ENCODE measurements at regions not wholly inside any gene's neighbourhood (a gene's known extent, or its start where the extent isn't known, plus 50 kb on each side); places are given as distances from the start of the nearest gene placed in this dataset.

DNA sequence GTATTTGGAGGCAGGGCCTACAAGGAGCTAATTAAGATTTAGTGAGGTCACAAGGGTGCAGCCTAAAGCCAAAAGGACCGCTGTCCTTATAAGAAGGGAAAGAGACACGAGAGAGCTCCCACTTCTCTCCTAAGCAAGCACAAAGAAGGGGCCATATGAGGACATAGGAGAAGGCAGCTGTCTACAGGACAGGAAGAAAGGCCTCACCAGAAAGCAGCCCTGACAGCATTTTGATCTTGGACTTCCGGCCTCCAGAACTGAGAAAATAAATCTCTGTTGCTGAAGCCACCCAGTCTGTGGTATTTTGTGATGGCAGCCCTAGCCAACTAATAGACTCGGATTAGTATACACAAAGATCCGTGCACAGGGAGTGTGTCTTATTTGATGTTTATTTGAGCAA is 139.7 kb downstream of the B3GNT2 start:
- Histone ChIP-seq H3K4me3 (ENCODE audit: insufficient read depth, low read length) (no peak overlapping the region), H4K20me1 (ENCODE audit: insufficient read depth, low read length) (no peaks in the 10 kb centered on the region), H3K4me2 (ENCODE audit: insufficient read depth, low read length) (no peak overlapping the region), H3K79me2 (ENCODE audit: insufficient read depth, low read length) (no peaks in the 10 kb centered on the region), H3K27me3 (ENCODE audit: insufficient read depth, low read length) (peaks cover 2% of the 10 kb centered on the region), H3K4me1 (ENCODE audit: insufficient read depth, low read length) (no peaks in the 10 kb centered on the region), H2AFZ (ENCODE audit: low read length) (no peak overlapping the region), H3K36me3 (ENCODE audit: insufficient read depth, low read length) (no peaks in the 10 kb centered on the region), H3K27ac (ENCODE audit: low read depth, low read length) (no peak overlapping the region), H3K9me3 (ENCODE audit: low read depth, low read length) (no peaks in the 10 kb centered on the region)
- no peak for DNase-seq (ENCODE audit: insufficient read length, low spot score, missing footprints)
- TF ChIP-seq, protein P1, sequence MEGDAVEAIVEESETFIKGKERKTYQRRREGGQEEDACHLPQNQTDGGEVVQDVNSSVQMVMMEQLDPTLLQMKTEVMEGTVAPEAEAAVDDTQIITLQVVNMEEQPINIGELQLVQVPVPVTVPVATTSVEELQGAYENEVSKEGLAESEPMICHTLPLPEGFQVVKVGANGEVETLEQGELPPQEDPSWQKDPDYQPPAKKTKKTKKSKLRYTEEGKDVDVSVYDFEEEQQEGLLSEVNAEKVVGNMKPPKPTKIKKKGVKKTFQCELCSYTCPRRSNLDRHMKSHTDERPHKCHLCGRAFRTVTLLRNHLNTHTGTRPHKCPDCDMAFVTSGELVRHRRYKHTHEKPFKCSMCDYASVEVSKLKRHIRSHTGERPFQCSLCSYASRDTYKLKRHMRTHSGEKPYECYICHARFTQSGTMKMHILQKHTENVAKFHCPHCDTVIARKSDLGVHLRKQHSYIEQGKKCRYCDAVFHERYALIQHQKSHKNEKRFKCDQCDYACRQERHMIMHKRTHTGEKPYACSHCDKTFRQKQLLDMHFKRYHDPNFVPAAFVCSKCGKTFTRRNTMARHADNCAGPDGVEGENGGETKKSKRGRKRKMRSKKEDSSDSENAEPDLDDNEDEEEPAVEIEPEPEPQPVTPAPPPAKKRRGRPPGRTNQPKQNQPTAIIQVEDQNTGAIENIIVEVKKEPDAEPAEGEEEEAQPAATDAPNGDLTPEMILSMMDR (IDR thresholded peaks at IDR 0.05; ENCODE audit: extremely low read depth, low read depth, low read length) = no peak

DNA sequence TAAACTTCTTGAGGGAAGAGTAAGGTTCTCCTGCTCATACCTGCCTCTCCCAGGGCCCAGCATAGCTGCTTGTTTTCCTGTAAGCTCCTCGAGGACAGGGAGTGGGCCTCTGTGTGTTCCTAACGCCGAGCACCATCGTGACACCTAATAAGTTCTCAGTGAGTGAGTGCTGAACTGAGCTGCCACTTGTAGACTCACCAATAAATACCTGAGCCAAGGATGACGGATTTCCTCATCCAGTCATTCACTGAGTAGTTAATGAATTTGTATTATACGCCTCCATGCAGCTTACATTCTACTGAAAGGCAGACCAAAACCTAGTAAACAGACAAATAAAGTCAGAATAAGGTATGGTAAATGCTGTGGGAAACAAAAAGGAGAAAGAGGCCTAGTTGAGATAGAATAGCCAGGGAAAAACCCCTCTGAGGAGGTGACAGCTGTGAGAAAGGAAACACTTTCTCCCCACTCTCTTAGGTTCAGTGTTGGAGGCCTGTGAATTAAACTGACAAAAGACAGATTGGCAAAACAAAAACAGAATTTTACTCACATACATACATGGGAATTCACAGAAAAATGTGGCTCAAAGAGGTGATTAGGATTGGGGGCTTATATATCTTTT is 138.6 kb downstream of the B3GNT2 start:
- Histone ChIP-seq H2AFZ (ENCODE audit: low read length) (no peak overlapping the region), H3K27ac (ENCODE audit: low read depth, low read length) (no peak overlapping the region), H3K4me3 (ENCODE audit: insufficient read depth, low read length) (no peak overlapping the region), H4K20me1 (ENCODE audit: insufficient read depth, low read length) (no peaks in the 10 kb centered on the region), H3K9me3 (ENCODE audit: low read depth, low read length) (no peaks in the 10 kb centered on the region), H3K27me3 (ENCODE audit: insufficient read depth, low read length) (peaks cover 3% of the 10 kb centered on the region), H3K79me2 (ENCODE audit: insufficient read depth, low read length) (no peaks in the 10 kb centered on the region), H3K4me2 (ENCODE audit: insufficient read depth, low read length) (no peak overlapping the region), H3K4me1 (ENCODE audit: insufficient read depth, low read length) (no peaks in the 10 kb centered on the region), H3K36me3 (ENCODE audit: insufficient read depth, low read length) (no peaks in the 10 kb centered on the region)
- no peak for DNase-seq (ENCODE audit: insufficient read length, low spot score, missing footprints)
- TF ChIP-seq, protein P1 (IDR thresholded peaks at IDR 0.05; ENCODE audit: extremely low read depth, low read depth, low read length) = no peak

DNA sequence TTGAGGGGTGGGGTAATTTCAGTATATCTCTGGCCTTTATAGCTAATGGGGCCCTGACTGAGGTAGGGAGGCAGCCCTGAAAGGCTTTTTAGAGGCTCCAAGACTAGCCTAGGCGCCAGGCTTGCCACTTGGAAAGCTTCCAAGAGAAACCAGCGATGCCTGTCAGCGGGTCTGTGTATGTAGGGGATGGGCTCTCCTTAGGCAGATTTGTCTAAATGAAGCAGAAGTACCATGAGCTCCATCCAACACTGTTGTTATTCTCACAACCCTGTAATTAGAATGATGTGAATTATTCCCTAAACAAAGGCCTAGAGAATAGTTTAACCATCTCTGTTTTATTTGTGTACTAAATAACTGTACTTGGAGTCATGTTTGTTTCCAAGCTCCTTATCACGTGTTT is 138.1 kb downstream of the B3GNT2 start:
- H3K4me2 ChIP-seq (ENCODE audit: insufficient read depth, low read length) = no peak overlapping the region

DNA sequence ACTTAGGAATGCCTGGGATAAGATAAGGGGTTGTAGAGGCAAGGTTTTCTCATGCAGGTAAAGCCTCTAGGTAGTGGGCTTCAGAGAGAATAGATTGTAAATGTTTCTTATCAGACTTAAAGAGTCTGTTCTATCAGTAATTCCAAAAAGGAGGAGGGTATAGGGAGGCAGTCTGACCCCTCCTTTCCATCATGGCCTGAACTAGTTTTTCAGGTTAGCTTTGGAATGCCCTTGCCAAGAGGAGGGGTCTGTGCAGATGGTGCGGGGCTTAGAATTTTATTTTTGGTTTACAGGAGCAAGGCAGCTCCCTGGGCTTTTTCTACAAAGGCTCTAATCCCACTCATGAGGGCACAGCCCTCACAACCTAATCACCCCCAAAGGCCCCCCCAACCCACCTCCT is 135.0 kb downstream of the B3GNT2 start:
- no peak overlapping the region for H3K4me3 ChIP-seq (ENCODE audit: insufficient read depth, low read length)
- H3K36me3 ChIP-seq (ENCODE audit: insufficient read depth, low read length) = no peaks in the 10 kb centered on the region
- no peak overlapping the region for H3K27ac ChIP-seq (ENCODE audit: low read depth, low read length)
- no peak overlapping the region for H3K4me2 ChIP-seq (ENCODE audit: insufficient read depth, low read length)
- H3K79me2 ChIP-seq (ENCODE audit: insufficient read depth, low read length) = no peaks in the 10 kb centered on the region
- no peaks in the 10 kb centered on the region for H3K4me1 ChIP-seq (ENCODE audit: insufficient read depth, low read length)
- no peaks in the 10 kb centered on the region for H3K9me3 ChIP-seq (ENCODE audit: low read depth, low read length)
- H4K20me1 ChIP-seq (ENCODE audit: insufficient read depth, low read length) = no peaks in the 10 kb centered on the region
- H3K27me3 ChIP-seq (ENCODE audit: insufficient read depth, low read length) = peaks cover 3% of the 10 kb centered on the region
- DNase-seq (ENCODE audit: insufficient read length, low spot score, missing footprints) = no peak
- TF ChIP-seq, protein P1 (IDR thresholded peaks at IDR 0.05; ENCODE audit: extremely low read depth, low read depth, low read length) = no peak
- H2AFZ ChIP-seq (ENCODE audit: low read length) = no peak overlapping the region

More for the DNA sequence above, 138.1 kb downstream of the B3GNT2 start:
- Histone ChIP-seq H2AFZ (ENCODE audit: low read length) (no peak overlapping the region), H3K27me3 (ENCODE audit: insufficient read depth, low read length) (peaks cover 3% of the 10 kb centered on the region), H4K20me1 (ENCODE audit: insufficient read depth, low read length) (no peaks in the 10 kb centered on the region), H3K9me3 (ENCODE audit: low read depth, low read length) (no peaks in the 10 kb centered on the region), H3K27ac (ENCODE audit: low read depth, low read length) (no peak overlapping the region), H3K36me3 (ENCODE audit: insufficient read depth, low read length) (no peaks in the 10 kb centered on the region), H3K4me1 (ENCODE audit: insufficient read depth, low read length) (no peaks in the 10 kb centered on the region), H3K4me3 (ENCODE audit: insufficient read depth, low read length) (no peak overlapping the region), H3K79me2 (ENCODE audit: insufficient read depth, low read length) (no peaks in the 10 kb centered on the region)
- TF ChIP-seq, protein P1 (IDR thresholded peaks at IDR 0.05; ENCODE audit: extremely low read depth, low read depth, low read length) = no peak
- no peak for DNase-seq (ENCODE audit: insufficient read length, low spot score, missing footprints)

Data from osteoblast (primary cell).